Motor neuron (in vitro differentiated cells): ENCODE measurements at regions not wholly inside any gene's neighbourhood (a gene's known extent, or its start where the extent isn't known, plus 50 kb on each side); places are given as distances from the start of the nearest gene placed in this dataset.
"Not testable (repeated sequence)": the region's sequence is repeated elsewhere in the genome, so short reads cannot be mapped to it uniquely, and the experiment has no call there.

Experiments used
- ATAC-seq, 8 experiments: fragments of 200-7000 bp; cut with Tn5 transposase; replicated peaks in 6 of 8; 2 replicates each; pipeline ENCODE4 v1.8.0; 2021; ENCODE audit warnings: mild to moderate bottlenecking in 8 of 8, moderate library complexity in 8 of 8
- H3K27ac ChIP-seq, 2 donors: fragments of 250-450 bp; sonication (Bioruptor Pico); 2 replicates each; pipeline ENCODE4 v1.9.0; 2021; ENCODE audit warnings: antibody characterized with exemption in 2 of 2, mild to moderate bottlenecking in 2 of 2, moderate library complexity in 1 of 2
- H3K4me1 ChIP-seq, 2 donors: fragments of 250-450 bp; sonication (Bioruptor Pico); replicated peaks in 1 of 2; 2 replicates each; pipeline ENCODE4 v1.6.1; 2021; ENCODE audit warnings: antibody characterized with exemption in 2 of 2, mild to moderate bottlenecking in 2 of 2, moderate library complexity in 1 of 2
- H3K4me3 ChIP-seq, 5 donors: fragments of 250-450 bp; sonication (Bioruptor Pico); 2 replicates each; pipeline ENCODE4 v1.9.0; 2021; ENCODE audit warnings: antibody characterized with exemption in 5 of 5, mild to moderate bottlenecking in 5 of 5, moderate library complexity in 4 of 5
- WGBS, 10 experiments: fragments of 450-650 bp; shearing (Covaris generic); methylation state at CpG; one replicate each; pipeline ENCODE4 v1.0.0; 2022; 5-methylcytosine and 5-hydroxymethylcytosine counted together
- in situ Hi-C, 9 experiments: fragments of 400-800 bp; cut with MboI; loops; one replicate each; pipeline ENCODE4 v1.15.0; 2021; ENCODE audit warnings: low sequenced_read_pairs in 9 of 9, low pct_unique_long_range_greater_than_20kb in 2 of 9; ENCODE audit not compliant: unreplicated experiment in 9 of 9

- H3K4me1 ChIP-seq, H3K27ac ChIP-seq, H3K4me3 ChIP-seq, in situ Hi-C loops: not testable (repeated sequence)
- no CpG with 5 or more reads among the region's 25 CpGs for WGBS, 10 experiments
- ATAC-seq = peak in 6 of 8 experiments; percentile 51 to 65 (median 56)
Measured at GRCh38 chr1:148049115-148049496, 103.0 kb downstream of the NBPF11 start.

- ATAC-seq = peak in 6 of 8 experiments; percentile 73 to 85 (median 84)
- in situ Hi-C loops, H3K4me1 ChIP-seq: not testable (repeated sequence)
- Histone ChIP-seq H3K4me3 (peak overlapping the region; percentile 13 to 30 (median 28)), H3K27ac (peak overlapping the region in 1 of 2 donors; percentile 39)
- 36 to 40% methylated on average over 1 to 7 of the region's 51 CpGs; no CpG with 5 or more reads in 8 of the 10 experiments for WGBS, 10 experiments
Measured at GRCh38 chr1:148048423-148049114, 103.5 kb downstream of the NBPF11 start.

- H3K4me3 ChIP-seq, H3K4me1 ChIP-seq, ATAC-seq, H3K27ac ChIP-seq, in situ Hi-C loops: not testable (repeated sequence)
- WGBS, 10 experiments = no CpG with 5 or more reads among the region's 4 CpGs
Measured at GRCh38 chr1:148045872-148046271, 106.2 kb downstream of the NBPF11 start.

- in situ Hi-C loops, H3K4me1 ChIP-seq, H3K4me3 ChIP-seq, H3K27ac ChIP-seq, ATAC-seq: not testable (repeated sequence)
- no CpG with 5 or more reads among the region's 6 CpGs for WGBS, 10 experiments
Measured at GRCh38 chr1:148044495-148044894, 107.6 kb downstream of the NBPF11 start.
